Testis (tissue), 2 donors: ENCODE measurements at regions not wholly inside any gene's neighbourhood (a gene's known extent, or its start where the extent isn't known, plus 50 kb on each side); places are given as distances from the start of the nearest gene placed in this dataset.

Experiments used
- CTCF ChIP-seq, 3 experiments: fragments of 450-650 bp in 2 of 3; fragments of 200-600 bp in 1 of 3; sonication (generic) in 1 of 3; IDR thresholded peaks; one replicate each; pipeline ENCODE4 v1.5.1; 2016 to 2019; ENCODE audit warnings: antibody characterized with exemption in 3 of 3, mild to moderate bottlenecking in 2 of 3, moderate library complexity in 1 of 3
- POLR2A ChIP-seq: fragments of 450-650 bp; IDR thresholded peaks from one replicate; pipeline ENCODE4 v1.6.1; 2017; ENCODE audit warnings: antibody characterized with exemption, mild to moderate bottlenecking, moderate library complexity

DNA sequence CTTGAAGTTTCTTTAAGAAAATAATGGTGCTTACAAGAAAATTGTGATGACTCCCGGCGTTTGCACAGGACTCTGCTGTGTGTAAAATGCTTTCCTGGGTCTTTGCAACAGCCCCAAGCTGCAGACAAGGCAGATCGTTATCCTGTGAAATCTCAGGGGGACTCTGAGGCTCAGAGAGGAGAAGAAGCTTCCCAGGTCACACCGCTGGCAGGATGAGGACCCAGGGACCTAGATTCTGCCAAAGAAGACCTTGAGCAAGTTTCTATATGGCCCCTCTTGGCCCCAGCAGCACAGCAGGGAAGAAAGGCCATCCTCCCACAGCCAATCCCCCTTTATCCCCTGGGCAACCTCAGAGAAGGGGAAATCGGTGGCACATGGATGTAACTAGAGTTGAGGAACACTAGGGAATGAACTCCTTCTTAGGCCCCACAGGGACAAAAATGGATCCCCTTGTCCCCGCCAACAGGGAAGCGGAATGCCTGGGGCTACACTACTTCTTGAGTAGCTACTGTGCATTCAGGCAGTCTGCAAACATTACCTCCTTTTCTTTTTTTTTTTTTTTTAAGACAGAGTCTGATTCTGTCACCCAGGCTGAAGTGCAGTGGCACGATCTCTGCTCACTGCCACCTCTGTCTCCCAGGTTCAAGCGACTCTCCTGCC lies 72.8 kb downstream of the CPN2 start:
- TF ChIP-seq CTCF (IDR thresholded peaks at IDR 0.05) = no peak
- no peak for TF ChIP-seq POLR2A
